Posterior cingulate gyrus (tissue), 11 donors: ENCODE measurements at regions not wholly inside any gene's neighbourhood (a gene's known extent, or its start where the extent isn't known, plus 50 kb on each side); places are given as distances from the start of the nearest gene placed in this dataset.
"Not testable (repeated sequence)": the region's sequence is repeated elsewhere in the genome, so short reads cannot be mapped to it uniquely, and the experiment has no call there.

Source experiments
- DNase-seq, 10 donors: peaks; one replicate each; pipeline versions ENCODE4 v3.0.0 to v3.0.0-alpha.2; 2020 to 2021; ENCODE audit warnings: mixed read lengths in 3 of 10
- intact Hi-C: fragments of 100-400 bp; cut with DNase I; formaldehyde crosslinking; loops from one replicate; pipeline ENCODE4 v1.15.1; 2023

DNA sequence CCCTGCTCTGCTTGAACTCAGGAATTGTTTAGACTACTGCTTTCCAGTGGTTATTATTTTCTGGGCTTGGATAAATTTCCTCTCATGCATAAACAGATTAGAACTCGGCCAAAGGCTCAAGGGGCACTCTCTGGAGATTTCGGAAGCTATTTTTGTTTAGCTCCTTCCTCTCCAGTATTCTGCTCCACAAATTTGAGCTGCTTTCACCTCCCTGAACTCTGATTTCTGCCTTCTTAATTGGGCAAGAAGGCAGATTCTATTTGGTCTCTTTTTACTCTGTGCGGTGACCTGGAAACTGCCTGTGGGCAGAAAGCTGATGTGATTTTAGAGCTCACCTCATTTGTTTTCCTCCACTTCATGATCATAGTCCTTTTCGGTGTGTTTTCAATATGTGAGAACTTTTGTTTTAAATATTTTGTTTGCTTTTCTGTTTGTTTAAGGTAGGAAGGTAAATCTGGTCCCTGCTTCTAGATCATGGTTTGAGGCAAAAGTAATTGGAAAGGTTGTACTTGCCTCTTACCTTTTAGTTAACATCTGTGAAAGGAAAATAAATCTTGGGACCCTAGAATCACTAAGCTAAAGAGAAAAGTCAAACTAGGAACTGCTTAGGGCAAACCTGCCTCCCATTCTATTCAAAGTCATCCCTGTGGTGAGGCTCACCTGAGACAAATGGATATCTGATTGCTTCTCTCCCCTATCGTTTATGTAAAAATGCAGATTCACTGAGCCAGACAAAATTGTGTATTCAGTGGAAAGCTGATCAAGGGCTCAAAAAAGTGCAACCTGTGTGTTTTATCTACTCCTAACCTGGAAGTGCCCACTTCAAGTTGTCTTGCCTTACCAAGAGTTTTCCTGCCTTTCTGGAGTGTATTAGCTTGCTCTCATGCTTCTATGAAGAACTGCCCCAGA lies 714.7 kb upstream of the PCDH20 start:
- intact Hi-C loops, result no loop called here

DNA sequence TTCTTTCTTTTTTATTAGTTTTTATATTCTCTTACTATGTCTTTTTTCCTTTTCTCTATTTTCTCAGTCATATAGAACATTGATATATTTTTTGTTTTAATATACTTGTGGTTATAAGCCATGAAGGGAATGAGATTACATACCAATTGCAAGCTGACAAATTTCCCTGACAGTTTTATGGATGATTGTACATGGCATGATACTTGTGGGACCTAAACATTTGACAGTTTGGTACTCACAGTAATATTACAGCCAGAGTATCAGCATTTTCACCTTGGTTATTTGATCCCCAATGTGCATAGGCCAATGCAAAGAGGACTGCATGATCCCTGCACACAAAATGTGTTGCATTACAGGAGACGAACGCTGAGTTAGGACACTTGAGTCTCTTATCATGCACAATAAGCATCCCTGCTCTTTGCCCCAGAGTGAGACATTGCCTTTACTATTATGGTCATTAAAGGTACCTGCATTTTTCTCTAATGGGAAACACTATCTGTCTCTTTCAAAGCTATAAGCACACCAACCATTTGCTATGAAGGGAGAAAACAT lies 713.4 kb upstream of the PCDH20 start:
- intact Hi-C loops, result no loop called here
- DNase-seq, result no peak

More for the DNA sequence above, 714.7 kb upstream of the PCDH20 start:
- DNase-seq, result no peak

DNA sequence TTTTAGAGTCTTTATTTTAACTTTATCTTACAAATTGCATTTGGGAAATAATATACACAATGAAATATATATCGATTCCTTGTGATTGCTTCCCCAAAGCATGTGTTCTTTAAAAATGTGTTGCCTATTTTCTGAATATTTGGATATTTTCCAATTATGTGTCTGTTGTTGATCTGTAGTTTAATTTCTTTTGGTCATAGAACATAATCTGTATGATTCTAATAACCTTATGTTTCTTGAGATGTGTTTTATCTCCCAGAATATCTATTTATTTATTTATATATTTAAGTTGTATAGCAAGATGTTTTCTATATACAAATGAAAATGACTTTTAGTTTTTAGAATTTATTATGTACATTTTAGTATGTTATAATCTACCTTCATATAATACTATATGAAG lies 710.8 kb upstream of the PCDH20 start:
- intact Hi-C loops, result no loop called here
- no peak for DNase-seq

DNA sequence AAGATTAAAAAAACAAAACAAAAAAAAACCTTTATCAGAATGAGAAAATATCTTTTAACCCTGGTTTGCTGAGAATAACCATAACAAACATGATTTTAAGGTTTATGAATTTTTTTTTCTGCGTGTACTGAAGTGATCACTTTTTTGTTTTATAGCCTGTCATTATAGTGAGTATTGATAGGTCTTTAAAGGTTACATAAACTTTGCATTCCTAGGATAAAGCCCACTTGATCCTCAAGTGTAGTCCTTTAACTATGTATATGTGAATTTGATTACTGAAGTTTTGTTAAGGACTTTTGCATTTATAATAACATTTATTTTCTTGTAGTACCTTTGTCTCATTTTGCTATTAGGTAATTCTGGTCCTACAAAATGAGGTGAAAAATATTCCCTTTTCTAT lies 709.8 kb upstream of the PCDH20 start:
- no peak for DNase-seq
- intact Hi-C loops, result no loop called here

DNA sequence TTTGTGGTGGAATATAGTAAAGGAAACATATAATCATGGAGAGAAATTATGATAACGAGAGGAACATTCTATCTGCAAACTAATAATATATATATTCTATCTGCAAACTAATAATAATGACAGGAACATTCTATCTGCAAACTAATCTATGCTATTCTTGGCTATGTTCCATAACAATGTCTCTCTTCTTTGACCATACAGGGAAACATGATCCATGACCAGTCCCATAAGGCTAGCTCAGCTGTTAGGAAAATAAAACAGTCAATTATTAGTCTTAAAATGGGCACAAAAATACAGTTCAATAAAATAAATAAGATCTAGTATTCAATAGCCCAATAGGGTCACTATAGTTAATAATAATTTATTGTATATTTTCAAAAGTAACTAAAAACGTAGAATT lies 707.8 kb upstream of the PCDH20 start:
- DNase-seq, result no peak
- intact Hi-C loops, result no loop called here

DNA sequence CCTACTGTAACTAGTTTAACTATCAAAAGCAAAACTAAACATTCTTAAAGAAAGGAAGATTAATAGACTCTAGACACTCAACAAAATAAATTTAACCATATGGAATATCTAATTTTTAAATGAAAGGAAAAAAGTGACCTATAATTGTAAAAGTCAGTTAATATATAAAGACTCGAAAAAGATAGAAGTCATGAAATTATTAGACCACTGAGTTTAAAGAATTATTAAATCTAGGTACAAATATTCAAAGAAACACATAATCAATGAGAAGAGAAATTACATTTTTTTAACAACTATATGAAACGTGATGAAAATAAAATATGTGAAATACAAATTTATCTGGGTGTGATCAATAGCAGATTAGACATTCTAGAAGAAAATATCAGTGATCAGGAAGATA lies 706.8 kb upstream of the PCDH20 start:
- DNase-seq, result no peak
- intact Hi-C loops, result no loop called here

DNA sequence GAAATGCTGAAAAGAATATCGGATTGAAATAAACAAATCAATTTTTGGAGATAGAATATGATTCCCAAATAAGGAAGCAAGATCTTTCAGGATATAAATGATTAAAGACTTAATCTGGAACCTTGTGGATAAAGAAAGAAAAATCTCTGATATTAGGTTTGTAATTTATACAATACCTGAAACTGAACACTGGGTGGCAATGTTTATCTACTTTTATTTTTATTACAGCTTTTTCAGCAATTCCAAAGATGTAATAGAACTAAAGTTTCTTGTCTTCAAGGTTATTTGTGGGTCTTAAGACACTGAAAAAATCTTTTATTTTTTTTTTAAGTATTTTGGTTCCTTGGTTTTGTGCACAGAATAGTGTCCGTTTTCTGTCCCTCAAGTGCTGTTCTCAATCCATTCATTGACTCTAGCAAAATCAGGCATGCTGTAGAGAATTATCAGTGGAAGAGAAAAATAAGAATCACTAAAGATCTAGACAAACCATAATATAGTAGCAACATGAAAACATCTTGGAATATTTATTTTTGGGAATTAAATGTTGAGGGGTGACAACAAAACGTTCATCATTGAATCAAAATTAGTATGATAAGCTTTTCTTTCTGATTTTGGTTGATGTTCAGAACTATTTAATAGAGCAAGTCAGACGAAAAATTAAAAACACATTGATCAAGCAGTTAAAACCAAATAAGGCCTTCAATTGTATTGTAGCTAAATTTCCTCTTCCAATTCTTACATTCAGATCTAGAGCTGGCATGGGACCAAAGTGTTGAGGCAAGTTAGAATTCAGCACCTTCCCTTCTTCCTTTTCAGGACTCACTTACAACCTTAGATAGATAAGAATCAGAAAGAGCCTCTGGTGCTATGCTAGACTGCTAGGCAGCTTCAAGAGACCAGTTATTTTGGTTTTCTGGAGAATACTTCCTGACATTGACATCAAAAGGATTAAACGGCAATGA lies 704.4 kb upstream of the PCDH20 start:
- intact Hi-C loops, result no loop called here
- no peak for DNase-seq

DNA sequence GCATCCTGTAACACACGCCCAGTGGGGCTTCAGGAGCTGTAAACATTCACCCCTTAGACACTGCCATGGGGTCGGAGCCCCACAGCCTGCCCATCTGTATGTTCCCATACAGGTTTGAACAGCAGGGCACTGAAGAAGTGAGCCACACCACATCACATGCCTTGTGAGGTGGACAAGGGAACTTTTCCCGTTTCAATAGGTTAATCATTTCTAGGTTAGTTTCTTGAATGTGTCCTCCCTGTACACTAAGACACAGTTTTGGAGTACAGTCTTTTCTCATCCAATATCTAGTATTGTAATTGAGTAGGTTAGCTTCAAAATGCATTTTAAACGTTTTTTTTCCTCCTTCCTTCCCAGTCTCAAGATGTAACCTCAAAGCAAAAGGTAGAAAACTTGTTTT lies 700.2 kb upstream of the PCDH20 start:
- DNase-seq, result no peak

DNA sequence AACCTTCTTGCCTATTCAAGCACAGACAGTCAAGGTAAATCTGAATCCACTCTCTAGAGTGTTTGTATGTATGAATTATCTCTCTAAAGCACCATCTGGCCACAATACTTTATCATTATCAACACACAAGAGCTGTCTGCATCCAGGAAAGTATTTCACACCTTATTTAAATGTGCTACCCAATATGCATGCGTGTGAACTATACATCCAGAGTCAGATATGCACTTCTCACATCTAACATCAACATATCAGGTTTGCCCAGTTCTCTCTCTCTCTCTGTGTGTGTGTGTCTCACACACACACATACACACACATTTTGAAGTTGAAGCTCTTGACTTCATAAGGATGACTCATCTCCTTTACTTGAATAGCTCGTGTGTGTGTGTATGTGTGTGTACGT lies 697.5 kb upstream of the PCDH20 start:
- no peak for DNase-seq
- intact Hi-C loops, result no loop called here

More for the DNA sequence above, 700.2 kb upstream of the PCDH20 start:
- intact Hi-C loops, result no loop called here

DNA sequence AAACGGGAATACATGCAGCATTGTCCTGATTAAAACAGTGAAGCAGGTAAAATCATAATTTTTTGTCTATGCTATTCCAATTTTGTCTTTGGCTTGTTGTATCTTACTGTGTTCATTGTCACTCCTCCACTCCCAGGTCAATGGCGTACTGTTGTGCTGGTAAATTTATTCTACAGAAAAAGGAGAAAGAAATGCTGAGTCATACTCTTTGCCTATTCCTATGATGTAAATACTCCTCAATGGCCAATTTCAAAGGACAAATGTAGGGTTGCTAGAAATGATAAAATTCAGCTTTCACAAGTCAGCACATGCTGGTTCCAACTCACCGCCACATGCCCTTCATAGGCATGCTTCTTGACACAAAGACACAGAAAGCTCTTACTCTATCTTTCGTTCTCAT lies 694.4 kb upstream of the PCDH20 start:
- no peak for DNase-seq
- intact Hi-C loops, result no loop called here

DNA sequence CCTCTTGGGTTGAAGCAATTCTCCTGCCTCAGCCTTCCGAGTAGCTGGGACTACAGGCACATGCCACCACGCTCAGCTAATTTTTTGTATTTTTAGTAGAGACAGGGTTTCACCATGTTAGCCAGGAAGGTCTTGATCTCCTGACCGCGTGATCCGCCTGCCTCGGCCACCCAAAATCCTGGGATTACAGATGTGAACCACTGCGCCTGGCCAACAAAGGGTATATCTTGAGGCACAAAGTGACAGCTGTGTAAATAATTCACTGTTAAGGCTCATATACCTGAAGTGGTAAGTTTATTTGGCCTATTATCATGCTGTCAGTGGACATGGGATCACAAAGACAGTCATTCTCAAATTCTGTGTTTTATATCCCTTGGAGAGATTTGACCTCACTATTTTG lies 688.5 kb upstream of the PCDH20 start:
- intact Hi-C loops, DNase-seq: not testable (repeated sequence)

DNA sequence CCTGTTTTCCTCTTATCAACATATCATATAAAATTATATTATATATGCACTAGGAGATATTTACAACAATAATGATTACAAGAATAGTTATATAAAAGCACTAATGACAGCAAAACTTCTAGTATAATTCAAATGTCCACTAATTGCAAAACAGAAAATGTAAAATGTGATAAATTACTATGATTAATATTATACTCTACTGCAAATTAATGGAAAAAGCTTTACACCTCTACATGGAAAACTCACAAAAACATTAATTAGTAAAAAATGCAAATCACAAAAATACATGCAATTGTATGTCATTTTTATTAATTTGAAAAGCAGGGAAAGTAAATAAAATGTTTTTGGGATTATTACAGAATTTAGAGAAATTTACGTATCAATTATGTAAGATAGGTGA lies 681.0 kb upstream of the PCDH20 start:
- intact Hi-C loops, result no loop called here
- no peak for DNase-seq

DNA sequence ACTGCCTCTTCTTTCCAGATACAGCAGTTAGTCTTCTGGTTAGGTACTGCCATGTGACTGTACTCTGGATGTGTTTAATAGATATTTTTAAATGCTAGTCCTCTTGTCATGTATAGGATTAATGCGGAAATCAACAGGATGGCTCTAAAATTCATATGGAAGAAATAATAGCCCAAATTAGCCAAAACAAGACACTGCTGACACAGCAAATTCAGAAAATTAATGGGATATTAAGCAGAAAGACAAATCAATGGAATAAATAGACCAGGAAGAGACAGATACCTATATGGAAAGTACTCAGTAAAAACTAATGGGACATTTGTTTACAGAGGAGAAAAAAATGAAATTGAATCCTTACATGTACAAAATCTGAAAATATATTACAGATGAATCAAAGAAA lies 679.3 kb upstream of the PCDH20 start:
- DNase-seq, result no peak
- intact Hi-C loops, result no loop called here

DNA sequence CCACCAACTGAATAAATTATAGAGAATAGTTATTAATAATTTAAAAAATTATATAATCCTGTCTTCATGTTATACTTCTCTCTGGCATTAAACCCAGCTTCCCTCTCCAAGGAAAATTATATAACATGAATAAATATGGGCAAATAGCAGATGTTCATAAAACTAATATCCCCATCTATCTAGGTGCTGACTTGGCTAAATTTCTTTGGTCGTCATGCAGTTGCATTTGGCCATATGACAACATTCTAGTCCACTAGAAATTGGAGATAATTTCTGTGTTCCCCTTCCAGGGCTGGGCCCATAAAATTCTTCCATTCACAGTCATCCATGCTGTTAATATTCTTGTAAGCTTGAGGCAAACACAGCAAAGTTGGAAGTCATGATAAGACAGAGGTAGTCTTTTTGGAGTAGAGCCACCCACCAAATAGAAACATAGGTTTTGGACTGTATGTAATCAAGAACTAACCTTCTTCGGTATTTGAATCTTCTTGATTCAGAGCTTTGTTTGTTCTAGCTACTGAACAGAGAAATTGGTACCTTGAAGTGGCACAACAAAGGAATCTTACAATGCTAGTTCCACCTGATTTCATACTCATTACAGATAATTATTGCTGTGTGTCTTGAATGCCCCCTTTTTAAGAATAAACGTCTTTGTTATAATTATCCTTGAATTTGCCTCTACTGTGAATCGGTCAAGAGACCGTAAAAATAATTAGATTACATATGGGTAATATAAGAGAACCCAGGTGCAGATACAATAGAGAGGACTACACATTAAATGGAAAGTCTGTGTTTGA lies 678.5 kb upstream of the PCDH20 start:
- no peak for DNase-seq
- intact Hi-C loops, result no loop called here

DNA sequence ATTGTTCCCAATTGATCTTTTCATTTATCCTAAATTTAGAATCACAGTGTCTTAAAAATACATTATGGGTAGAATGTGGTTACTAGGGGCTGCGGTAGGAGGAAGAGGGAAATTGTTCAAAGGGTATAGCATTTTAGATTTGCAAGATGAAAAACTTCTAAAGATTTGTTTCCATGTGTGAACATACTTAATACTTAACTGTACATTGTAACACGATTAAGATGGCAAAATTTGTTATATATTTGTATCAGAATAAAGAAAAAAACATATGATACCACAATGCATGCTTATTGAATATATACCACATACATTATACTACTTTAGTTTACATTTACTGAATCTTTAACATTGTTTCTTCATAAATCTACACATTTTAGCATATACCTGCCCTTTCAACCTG lies 677.3 kb upstream of the PCDH20 start:
- no peak for DNase-seq
- intact Hi-C loops, result no loop called here

DNA sequence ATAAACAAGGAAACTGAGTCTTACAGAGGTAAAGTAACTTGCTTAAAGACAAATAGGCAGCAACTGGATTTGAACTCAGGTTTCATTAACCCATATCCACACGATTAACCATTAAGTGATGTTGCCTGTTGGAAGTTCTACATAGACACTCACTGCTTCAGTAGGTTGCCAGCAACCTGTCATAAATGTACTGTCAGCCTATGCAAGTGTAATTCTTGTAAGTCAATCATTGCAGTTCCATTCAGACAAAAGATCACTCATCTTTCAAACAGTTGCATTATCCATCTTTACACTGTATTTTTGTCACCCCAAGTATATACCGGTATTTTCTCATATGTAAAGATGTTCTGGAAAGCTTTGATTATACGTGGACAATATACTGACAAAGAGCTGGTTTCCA lies 676.9 kb upstream of the PCDH20 start:
- intact Hi-C loops, result no loop called here
- DNase-seq, result no peak

DNA sequence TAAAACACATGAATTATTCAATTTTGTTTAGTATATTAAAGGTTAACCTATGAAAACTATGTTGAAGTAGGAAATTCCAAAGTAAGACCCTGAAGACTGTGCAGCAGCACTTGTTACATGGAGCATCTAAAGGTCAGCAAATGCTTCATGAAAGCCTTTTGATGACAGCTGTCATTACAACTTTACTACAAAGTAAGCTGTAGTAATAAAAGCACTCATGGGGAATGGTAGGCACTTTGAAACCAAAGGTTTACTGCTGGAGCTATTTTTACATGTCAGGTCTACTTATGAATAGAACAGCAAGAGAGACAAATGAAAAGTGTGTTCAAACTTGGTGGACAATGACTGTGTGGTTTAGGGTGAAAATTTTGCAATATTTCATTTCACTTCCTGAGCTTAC lies 672.5 kb upstream of the PCDH20 start:
- DNase-seq, result no peak
- intact Hi-C loops, result no loop called here

DNA sequence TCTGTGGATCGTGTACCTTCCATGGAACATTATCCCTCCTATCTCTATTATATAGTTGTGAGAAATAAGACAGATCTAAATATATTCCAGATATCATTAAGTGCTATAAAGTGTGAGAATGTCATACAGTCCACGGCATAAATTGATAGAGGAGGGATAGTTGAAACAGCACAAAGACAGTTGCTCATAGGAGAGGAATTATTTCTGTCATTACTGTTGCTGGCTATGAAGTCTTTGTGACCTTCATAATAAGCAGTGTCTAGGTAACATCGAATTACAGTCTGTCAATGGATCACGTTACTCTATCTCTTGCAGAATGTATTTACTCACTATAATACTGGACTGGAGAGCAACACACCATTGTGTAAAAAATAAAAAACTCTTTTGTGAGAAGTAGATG lies 671.5 kb upstream of the PCDH20 start:
- intact Hi-C loops, result no loop called here
- no peak for DNase-seq

DNA sequence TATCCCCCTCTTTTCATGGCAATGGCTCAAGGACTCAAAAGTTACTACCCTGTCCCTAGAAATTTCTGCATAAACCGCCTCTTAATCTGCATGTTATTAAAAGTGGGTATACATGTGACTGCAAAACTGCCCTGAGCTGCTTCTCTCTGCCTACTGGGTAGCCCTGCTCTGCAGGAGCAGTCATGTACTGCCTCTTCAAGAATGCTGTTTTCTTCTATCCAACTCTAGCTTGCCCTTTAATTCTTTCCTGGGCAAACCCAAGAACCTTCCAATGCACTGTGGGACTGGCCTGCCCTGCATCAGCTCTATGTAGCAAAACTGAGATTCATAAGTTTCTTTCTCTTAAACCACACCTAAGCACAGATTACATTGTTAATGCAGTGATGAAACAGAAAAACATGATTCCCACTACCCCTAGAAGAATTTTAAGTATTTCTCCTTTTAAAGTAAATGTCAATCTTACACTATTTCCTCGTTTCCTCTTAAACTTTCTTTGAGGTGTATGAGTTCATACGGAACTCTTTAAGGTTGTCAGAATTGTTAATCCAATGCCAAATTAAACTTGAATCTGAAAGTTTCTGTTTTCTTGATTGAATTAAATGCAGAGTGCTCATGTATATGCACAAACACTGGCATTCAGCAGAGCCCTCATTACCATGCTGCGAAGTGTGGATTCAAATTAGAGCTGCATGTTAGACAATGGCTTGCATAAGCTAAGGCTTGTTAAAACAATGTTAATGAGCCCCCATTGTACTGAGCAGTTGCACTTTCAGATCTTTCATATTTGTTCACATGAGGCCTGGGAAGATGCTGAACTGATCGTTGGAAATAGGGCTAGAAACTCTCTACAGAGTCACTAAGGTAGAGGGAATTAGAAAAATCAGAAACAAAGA lies 669.9 kb upstream of the PCDH20 start:
- intact Hi-C loops, result no loop called here
- DNase-seq, result no peak
